SK-N-MC (cell line): ENCODE measurements at regions not wholly inside any gene's neighbourhood (a gene's known extent, or its start where the extent isn't known, plus 50 kb on each side); places are given as distances from the start of the nearest gene placed in this dataset.

Experiments
- EZH2 ChIP-seq: fragments of 200-600 bp; sonication (generic); IDR thresholded peaks from one replicate; pipeline ENCODE4 v1.6.1; 2017; ENCODE audit warnings: antibody characterized with exemption
- POLR2AphosphoS5 ChIP-seq: IDR thresholded peaks from 2 replicates; pipeline ENCODE4 v1.6.1; 2012; ENCODE audit warnings: mild to moderate bottlenecking, low read depth, low read length, borderline replicate concordance

- TF ChIP-seq POLR2AphosphoS5: no peak
- no peak for TF ChIP-seq EZH2
These were observed 402.4 kb downstream of the TMEM114 start for GRCh38 chr16:8187782-8188372.
